Sigmoid colon (tissue), 4 donors: ENCODE measurements at regions not wholly inside any gene's neighbourhood (a gene's known extent, or its start where the extent isn't known, plus 50 kb on each side); places are given as distances from the start of the nearest gene placed in this dataset.

Experiments
- CTCF ChIP-seq, 4 experiments: fragments of 450-650 bp in 3 of 4; fragments of 200-600 bp in 1 of 4; IDR thresholded peaks; one replicate each; pipeline ENCODE4 v1.5.1; 2016 to 2019; ENCODE audit warnings: antibody characterized with exemption in 4 of 4, mild to moderate bottlenecking in 3 of 4, moderate library complexity in 2 of 4
- EP300 ChIP-seq, 4 donors: sonication (generic); formaldehyde crosslinking; IDR thresholded peaks; one replicate each; pipeline ENCODE4 v1.6.1; 2017; ENCODE audit warnings: antibody characterized with exemption in 4 of 4
- POLR2A ChIP-seq, 2 donors: fragments of 450-650 bp; IDR thresholded peaks; one replicate each; pipeline ENCODE4 v1.6.1; 2016; ENCODE audit warnings: antibody characterized with exemption in 2 of 2, mild to moderate bottlenecking in 2 of 2, moderate library complexity in 2 of 2
- POLR2AphosphoS5 ChIP-seq, 4 donors: sonication (generic); formaldehyde crosslinking; IDR thresholded peaks; one replicate each; pipeline ENCODE4 v1.6.1; 2017; ENCODE audit warnings: antibody characterized with exemption in 4 of 4

GRCh38 chr20:63134201-63134612 lies 81.7 kb downstream of the YTHDF1 start:
- TF ChIP-seq POLR2A (IDR thresholded peaks at IDR 0.05) (no peak), CTCF (IDR thresholded peaks at IDR 0.05) (no peak), POLR2AphosphoS5 (IDR thresholded peaks at IDR 0.05) (no peak), EP300 (IDR thresholded peaks at IDR 0.05) (no peak)
